A549 (cell line): ENCODE measurements at regions not wholly inside any gene's neighbourhood (a gene's known extent, or its start where the extent isn't known, plus 50 kb on each side); places are given as distances from the start of the nearest gene placed in this dataset.

ENCODE experiments used
- ATAC-seq, 2 experiments: fragments of 200-7000 bp in 1 of 2; fragments of >200 bp in 1 of 2; cut with Nextera tagmentation in 1 of 2; cut with Tn5 transposase in 1 of 2; 3 replicates each; pipeline versions ENCODE4 v1.8.0 to v1.9.1; 2018 to 2020; ENCODE audit warnings: mild to moderate bottlenecking in 1 of 2, moderate library complexity in 1 of 2
- CTCF ChIA-PET: fragments of 300-600 bp; sonication (Branson Sonifier 250); formaldehyde crosslinking; extraction: SDS; loops from one replicate; lab custom pipeline; 2021; ENCODE audit warnings: antibody characterized with exemption, inconsistent platforms; lab: Yijun Ruan, JAX
- POLR2A ChIA-PET: fragments of 350-600 bp; formaldehyde crosslinking; extraction: SDS; loops from one replicate; lab custom pipeline; 2021; ENCODE audit warnings: antibody characterized with exemption, inconsistent platforms; lab: Yijun Ruan, JAX
- DNase-seq, 2 experiments: peaks; one replicate each; pipeline versions ENCODE4 v3.0.0 to v3.0.0-alpha.2; 2011 to 2016; ENCODE audit warnings: low read depth in 1 of 2, low spot score in 1 of 2
- FAIRE-seq: peaks from 2 replicates; lab custom pipeline; 2011; peaks lifted over from hg19 to GRCh38; lab: Jason Lieb, UNC
- H3K27ac ChIP-seq, 2 experiments: fragments of >200 bp; sonication (Bioruptor Twin); formaldehyde crosslinking; 3 replicates each; pipeline ENCODE4 v1.5.1; 2016 to 2017
- H3K4me1 ChIP-seq: fragments of >200 bp; sonication (Bioruptor Twin); formaldehyde crosslinking; 3 replicates; pipeline ENCODE4 v1.6.1; 2016
- H3K4me2 ChIP-seq: fragments of >200 bp; sonication (Bioruptor Twin); formaldehyde crosslinking; 3 replicates; pipeline ENCODE4 v1.6.1; 2016
- H3K4me3 ChIP-seq: fragments of >200 bp; sonication (Bioruptor Twin); formaldehyde crosslinking; 3 replicates; pipeline ENCODE4 v1.5.1; 2016
- H3K9me3 ChIP-seq: fragments of >200 bp; sonication (Bioruptor Twin); formaldehyde crosslinking; 3 replicates; pipeline ENCODE4 v1.6.1; 2016
- BCL3 ChIP-seq: fragments of >200 bp; sonication (Bioruptor Twin); formaldehyde crosslinking; IDR thresholded peaks from 3 replicates; pipeline ENCODE4 v1.6.1; 2016
- BHLHE40 ChIP-seq: IDR thresholded peaks from 2 replicates; pipeline ENCODE4 v1.6.1; 2012; ENCODE audit warnings: low read depth, low read length, inconsistent platforms
- CBX2 ChIP-seq: fragments of 200-600 bp; sonication (generic); IDR thresholded peaks from 2 replicates; pipeline ENCODE4 v1.6.1; 2016; ENCODE audit warnings: low read depth, mild to moderate bottlenecking, borderline replicate concordance
- CEBPB ChIP-seq, 2 experiments: fragments of >200 bp in 1 of 2; sonication (Bioruptor Twin) in 1 of 2; formaldehyde crosslinking in 1 of 2; IDR thresholded peaks; 2 replicates each; pipeline ENCODE4 v1.6.1; 2012 to 2016
- CHD2 ChIP-seq: fragments of 150-350 bp; IDR thresholded peaks from 2 replicates; pipeline ENCODE4 v1.6.1; 2014; ENCODE audit warnings: low read length; ENCODE audit not compliant: partially characterized antibody
- E2F6 ChIP-seq: IDR thresholded peaks from 2 replicates; pipeline ENCODE4 v1.6.1; 2012; ENCODE audit warnings: low read depth, borderline replicate concordance
- ELK1 ChIP-seq: fragments of 150-350 bp; IDR thresholded peaks from 2 replicates; pipeline ENCODE4 v1.6.1; 2014; ENCODE audit warnings: low read depth, mild to moderate bottlenecking, low read length
- FOSL2 ChIP-seq, 2 experiments: fragments of 450-650 bp in 1 of 2; fragments of >200 bp in 1 of 2; sonication (Bioruptor Twin) in 1 of 2; formaldehyde crosslinking; IDR thresholded peaks; 2 replicates each; pipeline versions ENCODE4 v1.5.0 to v1.6.1; 2016 to 2020; ENCODE audit warnings: mild to moderate bottlenecking in 1 of 2, moderate library complexity in 1 of 2
- FOXS1 ChIP-seq: fragments of 250-450 bp; sonication (Bioruptor Pico); IDR thresholded peaks from 2 replicates; pipeline ENCODE4 v1.5.0; 2020; ENCODE audit warnings: mild to moderate bottlenecking, moderate library complexity
- HES2 ChIP-seq: fragments of >200 bp; sonication (Bioruptor Twin); formaldehyde crosslinking; IDR thresholded peaks from 2 replicates; pipeline ENCODE4 v1.6.1; 2016
- HMGXB4 ChIP-seq: fragments of 250-450 bp; sonication (Bioruptor Pico); IDR thresholded peaks from 2 replicates; pipeline ENCODE4 v1.5.0; 2021; ENCODE audit warnings: mild to moderate bottlenecking, moderate library complexity, borderline replicate concordance
- HOXA7 ChIP-seq: fragments of 250-450 bp; sonication (Bioruptor Pico); IDR thresholded peaks from 2 replicates; pipeline ENCODE4 v1.5.0; 2020; ENCODE audit warnings: mild to moderate bottlenecking, moderate library complexity
- HOXB13 ChIP-seq: fragments of 250-450 bp; sonication (Bioruptor Pico); IDR thresholded peaks from 2 replicates; pipeline ENCODE4 v1.5.0; 2020; ENCODE audit warnings: low read depth, mild to moderate bottlenecking, moderate library complexity
- HOXB5 ChIP-seq: fragments of 250-450 bp; sonication (Bioruptor Pico); IDR thresholded peaks from 2 replicates; pipeline ENCODE4 v1.5.0; 2020; ENCODE audit warnings: mild to moderate bottlenecking, moderate library complexity
- KDM1A ChIP-seq: fragments of 200-600 bp; sonication (generic); IDR thresholded peaks from 2 replicates; pipeline ENCODE4 v1.6.1; 2016; ENCODE audit warnings: low read depth, mild to moderate bottlenecking
- MAZ ChIP-seq: fragments of 150-350 bp; IDR thresholded peaks from 2 replicates; pipeline ENCODE4 v1.6.1; 2014; ENCODE audit warnings: antibody characterized with exemption, low read depth, low read length, borderline replicate concordance
- PBX3 ChIP-seq: IDR thresholded peaks from 2 replicates; pipeline ENCODE4 v1.6.1; 2012
- POLR2AphosphoS2 ChIP-seq: conservative IDR thresholded peaks from 2 replicates; pipeline ENCODE4 v1.6.1; 2012; ENCODE audit warnings: low read length, improper control_type of control experiment, inconsistent platforms
- RARB ChIP-seq: fragments of 250-450 bp; sonication (Bioruptor Pico); IDR thresholded peaks from 2 replicates; pipeline ENCODE4 v1.8.0; 2021; ENCODE audit warnings: mild to moderate bottlenecking, moderate library complexity
- SMC3 ChIP-seq: fragments of >200 bp; sonication (Bioruptor Twin); formaldehyde crosslinking; IDR thresholded peaks from 3 replicates; pipeline ENCODE4 v1.6.1; 2018; ENCODE audit warnings: inconsistent platforms
- SREBF2 ChIP-seq: fragments of 450-650 bp; IDR thresholded peaks from 2 replicates; pipeline ENCODE4 v1.6.1; 2014; ENCODE audit warnings: mild to moderate bottlenecking, moderate library complexity
- USF2 ChIP-seq: fragments of 450-650 bp; IDR thresholded peaks from 2 replicates; pipeline ENCODE4 v1.6.1; 2014; ENCODE audit warnings: antibody characterized with exemption
- WGBS: methylation state at CpG from one replicate; pipeline ENCODE4 v1.1.6; 2017; ENCODE audit errors: missing lambda C conversion rate; 5-methylcytosine and 5-hydroxymethylcytosine counted together

- TF ChIP-seq HES2 (no peak), POLR2AphosphoS2 (no peak), BHLHE40 (no peak), CHD2 (no peak), BCL3 (no peak), HOXB13 (CRISPR knock-in tag) (no peak), HMGXB4 (CRISPR knock-in tag) (no peak), FOXS1 (CRISPR knock-in tag) (no peak), CEBPB (IDR thresholded peaks at IDR 0.05) (no peak), ELK1 (no peak), SREBF2 (no peak), E2F6 (no peak), RARB (CRISPR knock-in tag) (no peak), HOXA7 (no peak), MAZ (no peak), PBX3 (no peak)
- ATAC-seq, result no peak
- 0% methylated on average over 4 of the region's 4 CpGs for WGBS
- H3K27ac ChIP-seq, result no peak overlapping the region
- no peak for FAIRE-seq
- H3K9me3 ChIP-seq, result no peaks in the 10 kb centered on the region
- ChIA-PET CTCF (no interaction called here), POLR2A (no interaction called here)
- H3K4me3 ChIP-seq, result no peak overlapping the region
- DNase-seq, result no peak
- H3K4me2 ChIP-seq, result no peak overlapping the region
- no peaks in the 10 kb centered on the region for H3K4me1 ChIP-seq
These were observed 708.8 kb downstream of the LTN1 start for GRCh38 chr21:28283641-28284490.

- no peaks in the 10 kb centered on the region for H3K9me3 ChIP-seq
- FAIRE-seq (no peak), DNase-seq (no peak)
- no peak overlapping the region for H3K4me2 ChIP-seq
- H3K4me3 ChIP-seq, result no peak overlapping the region
- CTCF ChIA-PET, result no interaction called here
- H3K27ac ChIP-seq, result no peak overlapping the region
- no peaks in the 10 kb centered on the region for H3K4me1 ChIP-seq
- no peak for TF ChIP-seq USF2
- no peak for TF ChIP-seq HMGXB4 (CRISPR knock-in tag)
- TF ChIP-seq POLR2AphosphoS2, result no peak
- TF ChIP-seq CEBPB (IDR thresholded peaks at IDR 0.05), result no peak
- TF ChIP-seq SMC3, result no peak
- no peak for TF ChIP-seq E2F6
- no peak for TF ChIP-seq KDM1A
- TF ChIP-seq CHD2, result no peak
- no peak for TF ChIP-seq HOXB5 (CRISPR knock-in tag)
- TF ChIP-seq CBX2, result no peak
- TF ChIP-seq FOSL2 (IDR thresholded peaks at IDR 0.05), result no peak
- TF ChIP-seq FOSL2 (CRISPR knock-in tag; IDR thresholded peaks at IDR 0.05), result no peak
- TF ChIP-seq, all 56 proteins: peak for 0
- POLR2A ChIA-PET, result no interaction called here
- WGBS, result 79% methylated on average over 5 of the region's 5 CpGs
- no peak for ATAC-seq
These were observed 709.8 kb downstream of the LTN1 start for GRCh38 chr21:28282833-28283232.
